NT2/D1 (cell line): ENCODE measurements at regions not wholly inside any gene's neighbourhood (a gene's known extent, or its start where the extent isn't known, plus 50 kb on each side); places are given as distances from the start of the nearest gene placed in this dataset.

Experiments
- SUZ12 ChIP-seq: IDR thresholded peaks from 2 replicates; pipeline ENCODE4 v1.6.1; 2011; ENCODE audit not compliant: insufficient read length, insufficient read depth; ENCODE audit errors: extremely low read depth
- YY1 ChIP-seq: IDR thresholded peaks from 2 replicates; pipeline ENCODE4 v1.6.1; 2011; ENCODE audit not compliant: insufficient read length, insufficient read depth
- ZNF274 ChIP-seq: IDR thresholded peaks from 2 replicates; pipeline ENCODE4 v1.6.1; 2011; ENCODE audit warnings: mild to moderate bottlenecking, low read depth, low read length

DNA sequence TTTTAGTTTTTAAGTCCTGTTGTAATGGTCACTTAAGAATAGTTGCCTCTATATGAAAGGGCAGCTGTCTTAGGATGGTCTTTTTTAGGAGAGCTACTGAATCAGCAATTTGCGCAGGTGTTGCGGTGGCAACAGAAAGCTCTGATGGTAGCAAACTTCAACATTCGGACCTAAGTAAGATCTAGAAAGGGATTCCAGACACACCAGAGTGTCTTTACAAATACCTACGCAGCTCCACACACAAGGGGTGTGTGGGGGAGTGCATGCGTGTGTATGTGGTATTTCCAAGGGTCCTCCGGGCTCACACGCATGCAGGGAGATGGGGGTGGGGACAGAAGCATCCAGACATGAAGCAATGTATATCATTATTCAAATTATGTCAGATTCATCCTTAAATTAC, 438.6 kb upstream of the MGMT start:
- no peak for TF ChIP-seq ZNF274
- no peak for TF ChIP-seq YY1
- no peak for TF ChIP-seq SUZ12
